H1 (cell line): ENCODE measurements at regions not wholly inside any gene's neighbourhood (a gene's known extent, or its start where the extent isn't known, plus 50 kb on each side); places are given as distances from the start of the nearest gene placed in this dataset.

Experiments
- BRCA1 ChIP-seq: IDR thresholded peaks from 2 replicates; pipeline ENCODE4 v1.6.1; 2012; ENCODE audit warnings: low read depth, low read length, improper control_type of control experiment
- CBX5 ChIP-seq: fragments of 300-800, 300-1000 bp; sonication (generic); IDR thresholded peaks from 2 replicates; pipeline ENCODE4 v1.7.1; 2016; ENCODE audit warnings: antibody characterized with exemption, low read length, low read depth
- CHD2 ChIP-seq: IDR thresholded peaks from 2 replicates; pipeline ENCODE4 v1.6.1; 2012; ENCODE audit warnings: low read length, improper control_type of control experiment
- CHD7 ChIP-seq: fragments of 300-600 bp; sonication (generic); IDR thresholded peaks from 2 replicates; pipeline ENCODE4 v1.7.1; 2012; ENCODE audit warnings: low read length, moderate library complexity, mild to moderate bottlenecking, inconsistent platforms; ENCODE audit not compliant: insufficient replicate concordance
- NANOG ChIP-seq: IDR thresholded peaks from 2 replicates; pipeline ENCODE4 v1.6.1; 2011; ENCODE audit warnings: low read length, low read depth, mild to moderate bottlenecking, inconsistent platforms; ENCODE audit not compliant: insufficient read depth, poor library complexity, severe bottlenecking
- PHF8 ChIP-seq: fragments of 200-600 bp; sonication (generic); conservative IDR thresholded peaks from 2 replicates; pipeline ENCODE4 v1.7.1; 2012; ENCODE audit warnings: low read depth, mild to moderate bottlenecking, inconsistent platforms, low read length, moderate library complexity

- no peak for TF ChIP-seq CHD7
- no peak for TF ChIP-seq CBX5
- no peak for TF ChIP-seq BRCA1
- TF ChIP-seq CHD2, result no peak
- TF ChIP-seq PHF8, result no peak
- TF ChIP-seq NANOG, result no peak
These were observed 78.5 kb upstream of the FLRT2 start (continued) for GRCh38 chr14:85451421-85451820.
